ENCODE measurements at regions not wholly inside any gene's neighbourhood (a gene's known extent, or its start where the extent isn't known, plus 50 kb on each side); places are given as distances from the start of the nearest gene placed in this dataset.
A peak's percentile ranks its signal among the peaks of the same experiment; 100 is the strongest.

GRCh38 chr11:37858398-37858797 lies 1260.4 kb upstream of the RAG2 start:
- TF ChIP-seq, protein P1, sequence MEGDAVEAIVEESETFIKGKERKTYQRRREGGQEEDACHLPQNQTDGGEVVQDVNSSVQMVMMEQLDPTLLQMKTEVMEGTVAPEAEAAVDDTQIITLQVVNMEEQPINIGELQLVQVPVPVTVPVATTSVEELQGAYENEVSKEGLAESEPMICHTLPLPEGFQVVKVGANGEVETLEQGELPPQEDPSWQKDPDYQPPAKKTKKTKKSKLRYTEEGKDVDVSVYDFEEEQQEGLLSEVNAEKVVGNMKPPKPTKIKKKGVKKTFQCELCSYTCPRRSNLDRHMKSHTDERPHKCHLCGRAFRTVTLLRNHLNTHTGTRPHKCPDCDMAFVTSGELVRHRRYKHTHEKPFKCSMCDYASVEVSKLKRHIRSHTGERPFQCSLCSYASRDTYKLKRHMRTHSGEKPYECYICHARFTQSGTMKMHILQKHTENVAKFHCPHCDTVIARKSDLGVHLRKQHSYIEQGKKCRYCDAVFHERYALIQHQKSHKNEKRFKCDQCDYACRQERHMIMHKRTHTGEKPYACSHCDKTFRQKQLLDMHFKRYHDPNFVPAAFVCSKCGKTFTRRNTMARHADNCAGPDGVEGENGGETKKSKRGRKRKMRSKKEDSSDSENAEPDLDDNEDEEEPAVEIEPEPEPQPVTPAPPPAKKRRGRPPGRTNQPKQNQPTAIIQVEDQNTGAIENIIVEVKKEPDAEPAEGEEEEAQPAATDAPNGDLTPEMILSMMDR (IDR thresholded peaks at IDR 0.05): peak in 1 of 7 experiments; percentile 20
- TF ChIP-seq EP300 (IDR thresholded peaks at IDR 0.05) (no peak), POLR2A (IDR thresholded peaks at IDR 0.05) (no peak)

All from stomach (tissue), 4 donors.